Stimulated activated CD4-positive, alpha-beta T cell treated with anti-CD3 and anti-CD28 coated beads, Interleukin-12 subunit alpha, Interleukin-12 subunit beta, amount 100 ng/mL, for 4 hours (primary cell): ENCODE measurements at regions not wholly inside any gene's neighbourhood (a gene's known extent, or its start where the extent isn't known, plus 50 kb on each side); places are given as distances from the start of the nearest gene placed in this dataset.
"Not testable (repeated sequence)": the region's sequence is repeated elsewhere in the genome, so short reads cannot be mapped to it uniquely, and the experiment has no call there.

Experiments used
- DNase-seq: peaks from one replicate; pipeline ENCODE4 v3.0.0-alpha.2; 2020

DNA sequence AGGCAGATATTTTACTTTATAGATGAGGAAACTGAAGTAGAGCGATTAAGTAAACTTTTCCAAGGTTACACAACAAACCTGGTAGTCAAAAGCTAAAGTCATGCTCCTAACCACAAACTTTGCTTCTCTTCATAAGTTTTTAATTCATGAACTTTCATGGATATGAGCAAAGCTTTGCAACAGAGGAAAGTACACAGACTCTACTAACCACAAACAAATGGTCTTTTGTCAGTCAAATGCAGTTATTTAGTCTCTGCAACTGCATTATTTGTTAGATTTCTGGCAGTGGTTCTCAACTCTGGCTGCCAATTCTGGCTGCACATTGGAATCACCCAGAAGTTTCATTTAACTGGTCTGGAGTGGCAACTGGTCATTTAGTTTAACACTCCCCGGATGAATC lies 140.6 kb upstream of the TMEM168 start:
- no peak for DNase-seq

DNA sequence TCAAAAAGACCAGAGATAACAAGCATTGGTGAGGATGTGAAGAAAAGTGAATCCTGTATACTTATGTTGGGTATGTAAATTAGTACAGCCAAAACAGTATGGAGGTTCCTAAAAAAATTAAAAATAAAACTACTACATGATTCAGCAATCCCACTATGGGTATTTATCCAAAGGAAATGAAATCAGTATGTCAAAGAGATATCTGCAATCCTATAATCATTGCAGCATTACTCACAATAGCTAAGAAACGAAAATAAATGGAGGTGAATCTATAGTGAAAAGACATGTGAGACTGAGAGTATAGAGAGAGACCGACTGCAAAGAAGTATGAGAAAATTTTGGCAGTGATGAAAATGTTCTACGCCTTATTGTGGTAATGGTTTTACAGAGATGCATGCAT lies 139.2 kb upstream of the TMEM168 start:
- no peak for DNase-seq

DNA sequence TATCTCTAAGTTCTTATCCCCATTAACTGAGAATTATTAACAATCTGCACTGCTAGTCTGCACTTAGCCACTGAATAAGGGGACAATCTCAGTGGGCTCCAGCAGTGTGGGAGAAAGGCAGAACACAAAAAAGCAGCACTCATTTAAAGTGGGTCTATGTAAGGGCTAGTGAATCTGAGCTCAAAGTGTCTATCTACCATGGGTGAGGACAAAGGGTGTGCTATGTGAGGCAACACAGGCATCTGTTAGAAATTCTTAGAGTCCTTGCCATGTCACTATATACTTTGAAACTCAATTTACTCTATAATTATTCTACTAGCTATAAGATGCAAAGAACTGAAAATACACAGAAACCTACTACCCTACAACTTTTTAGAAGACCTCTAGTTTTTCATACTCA lies 135.8 kb upstream of the TMEM168 start:
- no peak for DNase-seq

DNA sequence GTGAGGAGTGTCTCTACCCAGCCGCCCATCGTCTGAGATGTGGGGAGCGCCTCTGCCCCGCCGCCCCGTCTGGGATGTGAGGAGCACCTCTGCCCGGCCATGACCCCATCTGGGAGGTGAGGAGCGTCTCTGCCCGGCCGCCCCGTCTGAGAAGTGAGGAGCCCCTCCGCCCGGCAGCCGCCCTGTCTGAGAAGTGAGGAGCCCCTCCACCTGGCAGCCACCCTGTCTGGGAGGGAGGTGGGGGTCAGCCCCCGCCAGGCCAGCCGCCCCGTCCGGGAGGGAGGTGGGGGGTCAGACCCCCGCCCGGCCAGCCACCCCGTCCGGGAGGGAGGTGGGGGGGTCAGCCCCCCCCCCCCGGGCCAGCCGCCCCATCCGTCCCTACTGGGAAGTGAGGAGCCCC lies 132.4 kb upstream of the TMEM168 start:
- not testable (repeated sequence) for DNase-seq

DNA sequence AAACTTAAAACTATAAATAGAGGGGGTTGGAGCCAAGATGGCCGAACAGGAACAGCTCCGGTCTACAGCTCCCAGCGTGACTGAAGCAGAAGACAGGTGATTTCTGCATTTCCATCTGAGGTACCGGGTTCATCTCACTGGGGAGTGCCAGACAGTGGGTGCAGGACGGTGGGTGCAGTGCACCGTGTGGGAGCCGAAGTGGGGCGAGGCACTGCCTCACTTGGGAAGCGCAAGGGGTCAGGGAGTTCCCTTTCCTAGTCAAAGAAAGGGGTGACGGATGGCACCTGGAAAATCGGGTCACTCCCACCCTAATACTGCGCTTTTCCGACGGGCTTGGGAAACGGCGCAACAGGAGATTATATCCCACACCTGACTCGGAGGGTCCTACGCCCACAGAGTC lies 126.2 kb upstream of the TMEM168 start:
- DNase-seq = not testable (repeated sequence)

DNA sequence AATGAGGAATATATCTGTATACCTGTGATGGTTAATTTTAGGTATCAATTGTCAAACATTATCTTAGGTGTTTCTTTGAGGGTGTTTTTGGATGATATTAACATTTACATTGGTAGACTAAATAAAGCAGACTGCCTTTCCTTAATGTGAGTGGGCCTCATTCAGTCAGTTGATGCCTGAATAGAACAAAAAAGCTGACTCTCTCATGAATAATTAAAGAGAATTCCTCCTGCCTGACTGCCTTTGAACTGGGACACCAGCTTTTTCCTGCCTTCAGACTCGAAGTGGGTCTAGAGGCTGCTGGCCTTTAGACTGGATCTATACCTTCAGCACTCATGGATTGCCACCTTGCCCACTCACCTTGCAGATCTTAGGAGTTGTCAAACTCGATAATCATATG lies 117.9 kb upstream of the TMEM168 start:
- DNase-seq = no peak

DNA sequence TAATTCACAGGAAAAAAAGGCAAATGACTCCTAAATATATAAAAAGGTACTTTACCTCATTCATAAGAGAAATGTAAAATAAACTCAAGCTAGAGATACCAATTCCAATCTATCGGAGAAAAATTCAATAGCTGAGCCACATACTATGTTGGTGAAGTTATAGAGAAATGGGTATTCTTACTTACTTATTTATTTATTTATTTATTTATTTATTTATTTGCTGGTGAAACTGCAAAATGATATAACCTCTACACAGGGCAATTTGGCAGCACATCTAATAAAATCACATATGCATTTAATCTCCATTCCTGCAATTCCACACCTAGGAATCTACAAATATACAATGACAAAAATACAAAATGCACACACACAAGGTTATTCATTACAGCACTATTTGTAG lies 117.5 kb upstream of the TMEM168 start:
- no peak for DNase-seq

DNA sequence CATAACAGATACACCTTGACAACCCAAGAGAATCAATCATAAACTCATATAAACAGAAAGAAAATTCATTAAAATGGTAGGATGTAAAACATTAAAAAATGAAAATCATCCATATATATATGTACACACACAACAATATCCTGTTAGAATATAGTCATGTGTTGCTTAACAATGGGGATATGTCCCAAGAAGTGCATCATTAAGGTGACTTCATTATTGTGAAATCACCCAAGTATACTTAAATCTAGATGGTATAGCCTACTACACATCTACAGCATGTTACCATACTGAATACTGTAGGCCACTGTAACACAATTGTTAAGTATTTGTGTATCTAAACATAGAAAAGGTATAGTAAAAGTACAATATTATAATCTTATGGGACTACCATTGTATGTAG lies 115.8 kb upstream of the TMEM168 start:
- DNase-seq = no peak

DNA sequence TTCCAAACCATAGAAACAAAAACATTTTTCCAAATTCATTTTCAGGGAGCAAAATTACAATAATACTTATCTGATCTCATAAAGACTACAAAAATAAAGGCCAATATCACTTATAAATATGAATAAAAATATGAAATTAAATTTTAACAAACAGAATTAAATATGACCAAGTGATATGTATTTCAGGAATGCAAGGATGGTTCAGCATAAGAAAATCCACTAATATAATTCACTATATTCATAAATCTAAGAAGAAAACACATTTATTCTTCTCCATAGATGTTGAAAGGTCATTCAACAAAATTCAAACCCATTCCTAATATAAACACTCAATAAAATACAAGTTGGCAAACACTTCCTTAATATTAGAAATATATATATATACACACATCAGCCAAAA lies 115.2 kb upstream of the TMEM168 start:
- no peak for DNase-seq

DNA sequence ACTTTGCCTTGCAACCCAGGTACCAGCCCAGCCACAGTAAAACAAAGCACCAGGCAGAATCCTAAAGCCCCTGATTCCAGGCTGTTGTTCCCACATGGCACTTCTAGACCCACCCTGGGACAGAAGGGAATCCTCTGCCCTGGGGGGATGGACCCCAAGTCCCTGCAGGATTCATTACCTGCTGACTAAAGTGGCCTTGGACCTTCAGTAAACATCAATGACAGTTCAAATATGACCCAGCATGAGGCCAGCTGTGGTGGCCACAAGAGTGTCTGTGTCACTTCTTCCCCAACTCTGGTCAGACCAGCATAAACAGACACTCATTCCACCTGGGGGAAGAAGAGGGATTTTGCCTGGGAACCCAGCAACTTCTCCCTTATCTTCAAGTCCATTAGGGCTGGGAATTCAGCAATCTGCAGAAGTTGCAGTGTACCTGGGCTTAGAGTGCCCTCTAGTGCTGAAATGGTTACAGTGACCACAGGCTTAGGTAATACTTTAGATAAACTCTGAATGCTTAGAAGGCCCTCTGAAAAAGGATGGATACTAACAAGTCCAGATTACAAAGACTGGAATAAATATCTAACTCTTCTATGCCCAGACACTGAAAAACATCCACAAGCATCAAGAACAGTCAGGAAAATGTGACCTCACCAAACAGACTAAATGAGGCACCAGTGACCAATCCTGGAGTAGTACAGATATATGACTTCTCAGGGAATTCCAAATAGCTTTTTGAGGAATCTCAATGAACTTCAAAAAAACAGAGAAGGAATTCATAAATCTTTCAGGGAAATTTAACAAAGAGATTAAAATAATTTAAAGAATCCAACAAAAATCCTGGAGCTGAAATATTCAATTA lies 108.5 kb upstream of the TMEM168 start:
- DNase-seq = peak; percentile 7

DNA sequence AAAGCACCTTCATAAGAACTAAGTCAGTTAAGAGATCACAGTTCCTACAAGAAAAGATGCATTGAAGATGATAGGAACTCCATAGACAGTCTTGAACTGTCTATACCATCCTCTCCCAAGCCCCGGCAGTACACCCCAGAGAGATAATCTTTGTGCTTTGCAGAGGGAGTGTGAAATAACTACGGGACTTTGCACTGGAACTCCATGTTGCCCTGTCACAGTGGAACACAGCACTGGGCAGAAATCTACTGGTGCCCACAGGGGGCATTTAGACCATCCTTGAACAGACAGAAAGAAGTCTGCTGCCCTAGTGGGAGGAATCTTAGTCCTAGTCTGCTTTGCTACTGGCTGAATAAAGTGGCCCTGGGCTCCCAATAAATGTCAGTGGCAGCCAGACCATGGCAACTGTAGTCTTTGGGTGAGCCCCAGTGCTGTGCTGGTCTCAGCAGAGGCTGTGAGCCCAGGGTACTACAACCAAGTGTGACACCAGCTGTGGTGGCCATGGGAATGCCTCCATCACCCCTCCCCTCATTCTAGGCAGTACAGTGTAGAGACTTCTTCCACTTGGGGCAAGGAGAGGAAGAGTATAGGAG lies 107.7 kb upstream of the TMEM168 start:
- no peak for DNase-seq

DNA sequence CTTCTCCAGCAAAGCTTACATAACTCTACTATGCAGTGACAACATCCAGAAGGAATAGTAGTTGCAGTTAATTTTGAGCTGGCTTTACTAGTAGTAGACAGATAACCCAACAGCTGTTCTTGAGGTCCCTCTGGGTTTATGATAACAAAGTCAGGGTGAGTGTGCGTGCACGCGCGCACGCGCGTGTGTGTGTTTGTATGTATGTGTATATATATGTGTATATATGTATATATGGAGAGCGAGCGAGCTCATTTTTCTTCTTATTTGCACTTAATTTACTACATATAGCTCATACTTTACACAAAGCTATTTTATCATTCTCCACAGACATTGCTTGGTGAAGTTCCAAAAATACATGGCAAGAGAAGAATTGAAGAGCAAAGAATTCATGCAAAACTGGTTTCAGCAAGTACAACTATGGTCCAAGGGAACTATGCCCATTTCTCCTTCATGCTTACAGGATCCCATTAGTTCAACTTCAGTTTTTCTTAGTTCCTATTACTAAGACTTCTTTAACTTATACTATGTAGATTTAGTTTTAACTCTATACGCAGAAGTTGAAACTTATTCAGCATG lies 105.9 kb upstream of the TMEM168 start:
- DNase-seq = no peak

DNA sequence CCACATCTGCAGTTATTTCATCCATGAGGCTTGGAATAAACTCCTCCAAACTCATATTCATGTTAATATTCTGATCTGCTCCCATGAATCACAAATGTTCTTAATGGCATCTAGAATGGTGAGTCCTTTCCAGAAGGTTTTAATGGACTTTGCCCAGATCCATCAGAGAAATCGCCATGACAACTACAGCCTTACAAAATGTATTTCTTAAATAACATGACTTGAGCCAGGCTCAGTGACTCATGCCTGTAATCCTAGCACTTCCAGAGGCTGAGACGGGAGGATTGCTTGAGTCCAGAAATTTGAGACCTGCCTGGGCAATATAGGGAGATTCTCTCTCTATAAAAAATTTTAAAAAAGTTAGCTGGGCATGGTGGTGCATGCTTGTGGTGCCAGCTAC lies 102.1 kb upstream of the TMEM168 start:
- DNase-seq = no peak

DNA sequence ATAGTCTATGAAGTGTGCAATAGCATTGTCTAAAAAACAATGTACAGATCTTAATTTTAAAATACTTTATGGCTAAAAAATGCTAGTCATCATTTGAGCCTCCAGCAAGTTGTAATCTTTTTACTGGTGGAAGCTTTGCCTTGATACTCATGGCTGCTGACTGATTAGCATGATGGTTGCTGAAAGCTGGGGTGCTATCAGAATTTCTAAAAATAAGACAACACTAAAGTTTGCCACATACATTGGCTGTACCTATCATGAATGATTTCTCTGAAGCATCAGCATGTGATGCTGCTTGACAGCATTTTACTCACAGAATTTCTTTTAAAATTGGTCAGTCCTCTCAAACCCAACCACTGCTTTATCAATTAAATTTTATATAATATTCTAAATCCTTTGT lies 101.5 kb upstream of the TMEM168 start:
- DNase-seq = no peak

DNA sequence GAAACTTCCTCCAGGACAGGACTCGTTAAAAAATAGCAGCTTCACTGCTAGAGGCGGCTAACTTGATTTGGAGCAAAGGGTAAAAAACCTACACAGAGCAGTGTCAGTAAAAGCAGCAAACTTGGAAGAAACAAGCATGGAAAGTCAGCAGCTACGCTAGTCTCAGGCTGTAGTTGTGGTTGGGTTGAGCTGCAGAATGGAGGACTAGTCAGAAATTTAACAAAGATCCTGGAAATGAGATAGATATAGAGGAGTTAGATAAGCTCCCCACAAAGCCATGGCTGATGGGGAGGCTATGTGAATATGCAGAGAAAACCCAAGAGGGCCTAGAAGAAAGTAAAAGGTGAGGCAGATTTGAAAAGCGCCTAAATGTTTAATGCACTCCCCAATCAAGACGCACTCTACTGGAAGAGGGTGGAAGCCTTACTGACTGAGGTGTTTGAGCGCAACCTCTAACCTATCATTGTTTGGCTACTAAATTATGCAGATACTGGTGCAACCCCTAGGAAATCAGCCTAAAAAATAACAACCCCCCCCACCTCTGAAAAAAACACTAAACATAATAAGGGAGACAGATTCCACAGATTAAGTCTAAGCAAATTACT lies 99.7 kb upstream of the TMEM168 start:
- no peak for DNase-seq

DNA sequence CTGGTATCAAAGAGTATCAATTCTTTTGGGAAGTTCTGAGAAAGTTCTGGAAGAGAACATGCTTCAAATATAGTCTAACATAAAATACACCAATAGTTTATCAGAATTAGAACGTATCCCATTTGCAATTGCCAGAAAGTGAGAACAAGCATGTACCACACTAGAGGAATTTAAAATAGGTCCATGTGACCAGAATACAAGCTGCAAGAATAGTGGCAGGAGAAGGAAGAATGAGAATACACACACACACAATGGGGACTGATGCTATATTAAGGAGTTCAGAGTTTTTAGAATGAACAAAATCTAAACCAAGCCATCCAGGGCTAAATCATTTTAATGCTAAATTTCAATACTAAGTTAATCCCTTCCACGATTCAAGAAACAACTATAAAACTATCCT lies 99.1 kb upstream of the TMEM168 start:
- no peak for DNase-seq

DNA sequence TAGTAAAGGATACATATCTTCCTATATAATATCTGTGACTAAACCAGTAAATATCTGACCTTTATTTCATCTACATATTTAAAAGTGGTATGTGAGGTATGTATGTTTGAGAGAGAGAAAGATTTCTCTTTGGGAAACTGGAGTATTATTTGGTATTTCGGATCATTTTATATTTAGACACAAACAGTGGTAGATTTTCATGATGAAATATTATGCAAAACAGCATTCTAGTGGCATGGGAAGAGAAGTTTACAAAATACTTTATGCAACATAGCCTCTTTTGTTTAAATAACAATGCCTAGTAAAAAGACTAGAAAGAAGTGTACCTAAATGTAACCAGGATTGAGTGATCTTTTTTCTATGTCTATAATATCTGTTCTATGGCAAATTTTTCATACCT lies 98.6 kb upstream of the TMEM168 start:
- no peak for DNase-seq

DNA sequence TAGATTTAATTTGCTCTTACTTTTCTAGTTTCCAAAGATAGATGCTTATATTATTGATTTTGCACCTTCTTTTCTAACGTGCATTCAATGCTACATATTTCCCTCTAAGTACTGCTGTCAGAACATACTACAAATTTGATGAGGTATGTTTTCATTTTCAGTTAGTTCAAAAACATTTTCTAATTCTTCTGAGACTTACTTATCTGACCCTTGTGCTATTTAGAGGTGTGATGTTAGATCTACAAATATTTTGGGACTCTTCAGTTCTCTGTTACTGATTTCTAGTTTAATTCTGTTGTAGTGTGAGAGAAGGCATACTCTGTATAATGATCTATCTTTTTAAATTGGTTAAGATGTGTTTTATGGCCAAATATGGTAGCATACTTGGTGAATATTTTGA lies 97.8 kb upstream of the TMEM168 start:
- no peak for DNase-seq

DNA sequence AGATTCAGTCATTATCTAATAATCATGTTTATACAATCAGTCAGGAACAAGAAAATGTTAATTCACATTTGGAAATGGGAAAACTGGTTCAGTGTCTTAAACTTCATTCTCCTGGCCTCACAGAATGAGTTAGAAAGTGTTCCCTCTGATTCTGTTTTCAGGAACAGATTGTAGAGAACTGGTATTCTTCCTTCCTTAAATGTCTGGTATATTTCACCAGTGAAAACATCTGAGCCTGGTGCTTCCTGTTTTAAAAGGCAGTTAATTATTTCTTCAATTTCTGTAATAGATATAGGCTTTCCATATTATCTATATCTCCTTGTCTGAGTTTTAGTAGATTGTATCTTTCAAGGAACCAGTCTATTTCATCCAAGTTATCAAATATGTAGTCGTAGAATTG lies 97.1 kb upstream of the TMEM168 start:
- no peak for DNase-seq

DNA sequence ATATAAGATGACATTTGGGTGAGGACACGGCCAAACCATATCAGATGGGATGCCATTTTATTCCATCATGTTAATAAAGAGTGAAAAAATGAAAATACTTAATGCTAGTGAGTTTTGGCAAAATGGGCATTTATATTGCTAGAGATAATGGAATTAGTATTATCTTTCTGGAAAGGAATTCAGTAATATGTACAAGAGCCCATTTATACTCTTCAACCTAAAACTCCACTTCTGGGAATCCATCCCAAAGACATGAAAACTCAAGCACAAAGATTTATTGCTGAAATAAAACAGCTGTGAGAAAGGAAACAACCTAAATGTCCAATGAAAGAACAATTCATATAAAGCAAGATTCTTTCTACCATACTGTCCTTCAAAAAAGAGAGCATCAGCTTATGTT lies 96.0 kb upstream of the TMEM168 start:
- no peak for DNase-seq

DNA sequence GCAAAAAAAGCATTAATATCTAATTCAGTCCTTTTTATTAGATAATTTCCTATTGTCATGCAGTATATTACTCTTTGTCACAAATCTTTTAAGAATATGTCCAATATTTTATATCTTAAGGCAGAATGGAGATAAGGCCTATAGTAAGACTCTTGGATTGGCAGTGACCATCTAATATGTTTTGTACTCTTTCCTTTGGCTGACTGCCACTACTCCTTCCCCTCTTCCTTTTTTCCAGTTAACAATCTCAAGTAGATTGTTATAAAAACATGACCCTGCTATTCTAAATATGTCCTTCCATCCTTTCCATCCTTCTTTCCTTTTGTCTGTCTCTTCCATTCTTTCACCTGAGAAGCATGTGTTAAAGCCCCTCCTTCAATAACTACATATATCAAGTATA lies 92.8 kb upstream of the TMEM168 start:
- DNase-seq = no peak

DNA sequence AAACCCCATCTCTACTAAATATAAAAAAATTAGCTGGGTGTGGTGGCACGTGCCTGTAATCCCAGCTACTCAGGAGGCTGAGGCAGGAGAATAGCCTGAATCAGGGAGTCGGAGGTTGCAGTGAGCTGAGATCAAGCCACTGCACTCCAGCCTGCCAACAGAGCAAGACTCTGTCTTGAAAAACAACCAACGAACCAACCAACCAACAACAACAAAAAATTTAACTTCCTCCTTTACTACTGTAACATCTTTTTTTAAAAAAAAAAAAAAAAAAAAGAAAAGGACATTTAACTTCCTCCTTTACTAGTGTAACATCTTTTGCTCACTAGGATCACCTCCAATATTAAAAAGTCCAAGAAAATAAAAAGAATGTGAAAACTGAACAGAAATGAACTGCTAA lies 92.3 kb upstream of the TMEM168 start:
- DNase-seq = no peak

DNA sequence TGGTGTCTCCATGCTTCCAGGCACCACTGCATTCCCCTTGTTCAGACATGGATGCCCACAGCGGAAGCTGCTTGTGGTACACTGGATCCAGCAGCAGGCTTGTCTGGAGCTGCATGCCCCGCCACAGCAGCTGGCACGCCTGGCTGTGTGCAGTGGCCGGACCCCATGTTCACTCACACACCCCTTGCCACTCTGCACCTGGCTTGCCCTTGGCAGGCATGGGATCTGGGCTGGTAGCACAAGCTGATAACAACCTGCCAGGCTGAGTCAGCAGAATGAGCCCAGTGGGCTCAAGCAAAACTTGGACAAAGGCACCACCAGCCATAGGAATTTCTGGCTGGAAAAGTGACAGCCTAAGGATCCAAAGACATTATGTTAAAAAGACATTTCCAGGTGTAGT lies 91.8 kb upstream of the TMEM168 start:
- no peak for DNase-seq

DNA sequence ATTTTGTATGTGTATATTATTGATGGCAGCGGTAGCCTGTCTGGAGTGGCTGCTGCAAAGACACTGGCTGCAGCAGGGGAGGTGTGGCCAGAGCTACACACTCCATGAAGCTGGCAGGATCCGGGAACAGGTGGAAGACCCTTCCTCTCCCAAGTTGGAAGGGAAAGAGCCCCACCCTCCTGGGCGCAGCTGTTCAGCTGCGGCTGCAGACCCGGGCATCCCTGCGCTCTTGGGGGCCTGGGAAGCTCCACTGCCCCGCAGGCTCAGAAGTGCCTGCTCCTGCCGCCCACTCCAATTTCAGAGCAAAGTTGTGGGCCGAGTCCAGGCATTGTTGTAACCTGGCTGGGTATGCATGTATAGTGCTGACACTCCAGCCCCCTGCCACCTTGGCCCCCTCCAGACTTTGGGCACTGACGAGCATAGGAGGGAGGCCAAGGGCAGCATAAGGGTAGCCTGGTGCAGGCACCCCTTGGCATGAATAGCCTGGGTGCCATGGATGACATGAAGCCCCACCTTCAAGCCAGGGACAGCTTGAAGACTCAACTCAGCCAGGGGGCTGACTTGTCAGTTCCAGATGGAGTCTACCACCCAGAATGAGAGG lies 90.7 kb upstream of the TMEM168 start:
- DNase-seq = no peak
